GM21515 (cell line): ENCODE measurements at regions not wholly inside any gene's neighbourhood (a gene's known extent, or its start where the extent isn't known, plus 50 kb on each side); places are given as distances from the start of the nearest gene placed in this dataset.
"Not testable (repeated sequence)": the region's sequence is repeated elsewhere in the genome, so short reads cannot be mapped to it uniquely, and the experiment has no call there.

ENCODE experiments used
- ATAC-seq: cut with Tn5 transposase; IDR thresholded peaks from one replicate; pipeline ENCODE4 v1.9.1; 2021; ENCODE audit not compliant: unreplicated experiment

DNA sequence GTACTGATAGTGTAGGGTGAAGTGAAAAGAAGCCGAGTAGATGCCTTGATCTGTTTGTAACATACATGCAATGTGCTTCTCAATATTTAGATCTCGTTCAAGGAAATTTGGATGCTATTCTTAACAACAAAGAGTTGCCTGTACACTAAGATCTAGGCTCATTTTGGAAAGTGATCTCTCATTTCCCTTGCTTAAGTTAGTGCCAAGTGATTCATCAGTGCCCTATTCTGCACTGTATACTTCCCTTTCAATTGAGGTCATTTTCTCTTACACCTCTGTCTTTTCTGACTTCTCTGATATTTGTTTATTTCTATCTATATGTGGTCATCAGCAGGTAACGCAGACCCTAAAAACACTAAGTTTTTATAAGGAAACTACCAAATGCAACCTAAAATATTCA is 528.6 kb upstream of the PTPRD start:
- no peak for ATAC-seq

- ATAC-seq = no peak
Measured at GRCh38 chr9:11142965-11143738, 530.4 kb upstream of the PTPRD start.

GRCh38 chr9:11144746-11145145 is 531.9 kb upstream of the PTPRD start:
- no peak for ATAC-seq

DNA sequence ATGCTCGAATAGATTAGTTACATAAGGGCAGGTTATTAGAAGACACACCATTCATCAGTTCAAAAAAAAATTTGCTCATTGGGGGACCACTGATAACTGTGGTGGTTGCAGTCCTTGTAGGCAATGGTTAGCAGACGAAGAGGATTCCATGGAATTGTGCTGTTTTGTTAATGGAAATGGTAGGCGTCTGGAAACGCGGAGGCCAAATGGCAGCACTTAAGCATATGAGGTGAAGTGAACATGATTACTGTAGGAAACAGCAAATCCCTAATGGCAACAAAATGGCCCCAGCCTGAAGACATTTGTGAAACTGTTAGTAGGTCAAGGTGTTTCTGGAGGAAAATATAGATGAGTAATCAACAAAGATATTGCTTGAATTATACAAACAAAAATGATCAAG is 535.4 kb upstream of the PTPRD start:
- no peak for ATAC-seq

- no peak for ATAC-seq
Measured at GRCh38 chr9:11149065-11149464, 536.3 kb upstream of the PTPRD start.

DNA sequence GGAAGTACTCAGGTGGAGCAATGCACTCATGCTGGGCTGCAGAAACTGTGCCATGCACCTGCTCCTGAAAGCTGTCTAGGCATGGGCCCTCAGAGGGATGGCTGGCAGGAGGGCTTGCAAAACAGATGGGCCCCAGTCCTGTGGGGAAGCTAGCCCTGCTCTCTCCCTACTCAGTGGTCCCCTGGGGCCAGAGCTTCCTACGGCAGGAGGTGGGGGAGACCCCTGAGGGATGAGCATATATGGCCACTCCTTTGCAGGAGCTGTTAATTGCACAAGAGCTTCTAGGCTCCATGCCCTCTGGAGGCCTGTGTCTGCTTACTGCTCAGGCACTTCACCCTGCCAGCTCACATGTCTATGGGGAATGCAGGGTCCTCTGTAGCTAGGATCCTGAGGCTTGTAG is 545.3 kb upstream of the PTPRD start:
- no peak for ATAC-seq

DNA sequence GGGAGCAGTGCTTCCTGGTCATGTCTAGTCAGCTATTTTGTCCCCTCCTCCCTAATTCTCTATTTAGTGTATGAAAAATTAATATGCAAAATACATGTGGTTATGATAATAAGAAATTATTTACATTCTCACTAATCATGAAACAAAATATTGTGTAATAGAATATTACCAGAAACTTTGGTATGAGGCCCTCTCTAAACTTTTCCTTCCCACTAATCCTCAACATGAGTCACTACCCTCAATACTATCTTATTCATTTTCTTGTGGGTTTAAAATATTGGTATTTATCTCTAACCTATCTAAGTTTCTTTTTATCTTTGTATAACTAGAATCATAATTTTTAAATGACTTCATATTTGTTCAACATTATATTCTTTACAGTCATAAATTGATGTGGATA is 545.9 kb upstream of the PTPRD start:
- ATAC-seq = no peak

GRCh38 chr9:11159318-11159862 is 546.6 kb upstream of the PTPRD start:
- no peak for ATAC-seq

GRCh38 chr9:11163843-11164242 is 551.0 kb upstream of the PTPRD start:
- no peak for ATAC-seq

DNA sequence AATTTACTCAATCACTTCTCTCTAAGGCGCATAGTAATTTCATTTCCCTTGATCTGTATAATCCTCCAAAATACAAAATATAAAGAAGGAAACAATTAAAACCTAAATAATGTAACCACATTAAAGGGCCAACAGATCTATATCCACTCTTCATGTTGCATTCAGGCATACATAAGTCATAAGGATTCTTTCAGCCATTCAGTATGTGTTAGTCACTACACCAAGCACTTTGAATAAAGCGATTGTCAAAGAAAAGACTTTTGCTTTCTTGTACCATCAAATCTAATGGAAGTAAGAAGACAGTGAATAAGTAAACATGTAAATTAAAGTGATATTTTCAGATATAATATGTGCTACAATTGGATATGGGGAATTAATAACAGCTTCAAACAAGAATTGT is 569.2 kb upstream of the PTPRD start:
- ATAC-seq = no peak

DNA sequence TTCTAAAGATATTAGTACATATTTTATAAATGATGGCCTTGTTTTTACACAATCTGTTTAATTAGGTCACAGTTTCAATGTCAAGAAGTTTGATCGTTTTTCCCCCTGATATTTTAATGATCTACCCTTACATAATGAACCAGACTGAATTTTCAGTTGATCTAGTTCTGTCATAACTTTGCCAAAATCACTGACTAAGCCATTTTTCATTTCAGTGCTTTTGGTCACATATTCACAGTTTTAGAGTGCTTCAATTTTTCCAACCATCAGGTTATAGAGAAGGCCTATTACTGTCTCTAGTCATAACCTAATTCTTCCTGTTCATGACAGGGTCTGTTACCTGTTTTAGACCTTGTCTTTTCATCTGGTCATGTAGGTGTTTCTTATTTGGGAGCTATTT is 577.9 kb upstream of the PTPRD start:
- no peak for ATAC-seq

DNA sequence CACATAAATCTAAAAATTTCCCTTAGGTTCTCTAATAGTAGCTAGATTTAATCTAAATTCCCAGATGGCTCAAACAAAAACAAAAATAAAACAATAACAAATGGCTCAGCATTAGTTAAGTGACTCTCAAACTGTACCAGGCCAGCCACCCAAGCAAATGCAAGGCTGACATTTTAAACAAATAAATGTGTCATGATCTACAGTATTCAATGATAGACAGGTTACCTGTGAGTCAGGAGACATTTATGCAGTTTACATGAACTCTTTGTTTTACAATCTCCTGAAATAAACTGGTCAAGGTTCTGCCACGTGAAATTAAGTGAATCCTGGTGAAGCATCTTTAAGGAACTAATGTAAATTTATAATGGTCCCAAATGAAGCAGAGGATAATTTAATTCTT is 580.2 kb upstream of the PTPRD start:
- no peak for ATAC-seq

DNA sequence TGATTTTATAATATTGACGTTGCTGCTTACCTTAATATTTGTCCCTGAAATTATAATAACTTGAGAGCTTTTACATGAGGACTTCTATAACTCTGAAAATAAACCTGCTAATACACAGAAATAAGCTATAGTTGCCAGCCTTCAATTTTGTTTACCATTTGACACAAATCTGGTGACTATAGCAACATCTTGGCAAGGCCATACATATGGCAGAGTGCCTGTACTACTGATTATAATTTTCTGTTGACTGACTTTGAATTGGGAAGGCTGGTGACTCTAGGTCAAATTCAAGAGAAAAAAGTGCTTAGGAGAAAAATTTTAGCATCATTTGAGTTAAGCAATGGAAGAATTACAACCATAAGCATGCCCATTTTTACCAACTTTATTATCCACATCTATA is 581.4 kb upstream of the PTPRD start:
- no peak for ATAC-seq

GRCh38 chr9:11196840-11197365 is 584.1 kb upstream of the PTPRD start:
- not testable (repeated sequence) for ATAC-seq

- ATAC-seq = no peak
Measured at GRCh38 chr9:11199335-11199734, 586.5 kb upstream of the PTPRD start.

- ATAC-seq = no peak
Measured at GRCh38 chr9:11204521-11204920, 591.7 kb upstream of the PTPRD start.

- ATAC-seq = no peak
Measured at GRCh38 chr9:11206925-11207324, 594.1 kb upstream of the PTPRD start.

- no peak for ATAC-seq
Measured at GRCh38 chr9:11233696-11234095, 620.9 kb upstream of the PTPRD start.

- ATAC-seq = no peak
Measured at GRCh38 chr9:11235061-11235460, 622.3 kb upstream of the PTPRD start.

DNA sequence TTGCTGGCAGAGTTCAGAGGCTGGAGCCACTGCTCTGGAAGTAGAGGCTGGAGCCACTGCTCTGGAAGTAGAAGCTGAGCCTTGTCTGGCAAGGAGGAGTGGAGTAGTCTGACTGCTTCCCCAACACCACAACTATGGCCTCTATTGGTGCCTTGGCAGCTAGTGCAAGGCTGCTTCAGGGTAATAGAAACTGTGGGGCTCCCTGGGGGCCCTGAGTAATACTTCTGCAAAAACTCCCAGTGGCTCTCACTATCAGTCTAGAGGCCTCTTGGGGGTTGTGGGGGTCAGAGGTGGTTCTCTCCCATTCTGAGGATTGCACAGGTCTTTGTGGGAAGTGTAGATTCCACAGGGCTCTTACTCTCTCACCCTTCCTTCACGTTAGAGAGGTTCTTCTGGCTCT is 629.0 kb upstream of the PTPRD start:
- no peak for ATAC-seq

DNA sequence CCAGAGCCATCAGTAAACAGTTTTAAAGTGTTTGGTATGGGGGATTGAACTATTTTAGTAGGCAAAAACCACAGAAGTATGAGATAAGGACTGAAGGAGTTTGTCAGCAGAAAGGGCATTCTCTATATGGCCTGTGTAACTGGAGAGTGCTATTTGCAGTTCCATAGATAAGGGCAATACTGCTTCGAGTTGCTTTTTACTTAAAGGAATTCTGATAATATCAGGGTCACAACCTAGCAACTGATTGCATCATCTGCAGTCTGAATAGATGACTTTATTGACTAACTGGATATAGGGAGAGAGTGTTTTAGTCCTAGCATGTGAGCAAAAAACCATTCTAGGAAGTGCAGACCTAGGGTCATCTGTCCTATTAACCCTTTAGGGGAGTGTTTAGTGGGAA is 645.2 kb upstream of the PTPRD start:
- no peak for ATAC-seq

DNA sequence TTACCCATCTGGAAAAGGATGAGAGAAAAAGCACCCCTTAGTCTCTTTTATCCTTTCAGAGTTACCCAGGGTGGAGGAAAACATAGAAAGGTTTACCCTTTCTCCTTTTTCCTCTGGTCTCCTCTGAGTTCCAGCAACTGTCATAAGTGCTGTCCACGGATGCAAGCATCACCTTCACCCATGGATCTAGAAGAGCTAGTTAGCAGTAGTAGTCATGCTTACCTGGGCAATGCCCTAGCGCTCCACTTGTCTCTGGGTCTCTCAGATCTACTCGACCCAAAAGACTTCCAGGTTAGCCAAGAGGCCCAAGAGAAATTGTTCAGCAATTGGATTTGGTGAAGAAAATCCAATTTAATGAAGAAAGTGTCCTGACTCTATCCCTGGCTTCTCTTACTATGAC is 656.2 kb upstream of the PTPRD start:
- ATAC-seq = no peak
